GM19463 (cell line): ENCODE measurements at regions not wholly inside any gene's neighbourhood (a gene's known extent, or its start where the extent isn't known, plus 50 kb on each side); places are given as distances from the start of the nearest gene placed in this dataset.

Experiments
- ATAC-seq: cut with Tn5 transposase; IDR thresholded peaks from one replicate; pipeline ENCODE4 v1.9.1; 2021; ENCODE audit warnings: mild to moderate bottlenecking, moderate library complexity; ENCODE audit not compliant: unreplicated experiment

- ATAC-seq, result no peak
These were observed 207.0 kb upstream of the ZNF507 start for GRCh38 chr19:32138416-32138815.

- ATAC-seq, result no peak
These were observed 203.4 kb upstream of the ZNF507 start for GRCh38 chr19:32141840-32142511.

GRCh38 chr19:32146664-32147063, 198.7 kb upstream of the ZNF507 start:
- ATAC-seq, result no peak

- no peak for ATAC-seq
These were observed 194.8 kb upstream of the ZNF507 start for GRCh38 chr19:32150605-32151004.

GRCh38 chr19:32154418-32154817, 191.0 kb upstream of the ZNF507 start:
- no peak for ATAC-seq

- ATAC-seq, result no peak
These were observed 180.9 kb upstream of the ZNF507 start for GRCh38 chr19:32164384-32164992.

GRCh38 chr19:32165141-32165540, 180.3 kb upstream of the ZNF507 start:
- no peak for ATAC-seq

GRCh38 chr19:32165750-32166149, 179.7 kb upstream of the ZNF507 start:
- ATAC-seq, result no peak

- ATAC-seq, result no peak
These were observed 179.2 kb upstream of the ZNF507 start for GRCh38 chr19:32166238-32166637.

GRCh38 chr19:32168111-32168510, 177.3 kb upstream of the ZNF507 start:
- no peak for ATAC-seq

GRCh38 chr19:32168606-32169005, 176.8 kb upstream of the ZNF507 start:
- ATAC-seq, result no peak

- ATAC-seq, result no peak
These were observed 173.7 kb upstream of the ZNF507 start for GRCh38 chr19:32171719-32172151.

GRCh38 chr19:32172566-32173160, 172.7 kb upstream of the ZNF507 start:
- ATAC-seq, result no peak

GRCh38 chr19:32173836-32174235, 171.6 kb upstream of the ZNF507 start:
- ATAC-seq, result no peak

GRCh38 chr19:32174386-32175113, 170.9 kb upstream of the ZNF507 start:
- no peak for ATAC-seq

- ATAC-seq, result no peak
These were observed 168.8 kb upstream of the ZNF507 start for GRCh38 chr19:32176591-32176990.

GRCh38 chr19:32177686-32178085, 167.7 kb upstream of the ZNF507 start:
- ATAC-seq, result no peak

- ATAC-seq, result no peak
These were observed 167.0 kb upstream of the ZNF507 start for GRCh38 chr19:32178401-32178800.

- ATAC-seq, result no peak
These were observed 166.5 kb upstream of the ZNF507 start for GRCh38 chr19:32178956-32179355.

GRCh38 chr19:32181216-32181920, 164.0 kb upstream of the ZNF507 start:
- ATAC-seq, result no peak
